ENCODE measurements at regions not wholly inside any gene's neighbourhood (a gene's known extent, or its start where the extent isn't known, plus 50 kb on each side); places are given as distances from the start of the nearest gene placed in this dataset.
A peak's percentile ranks its signal among the peaks of the same experiment; 100 is the strongest.

GRCh38 chr12:126651133-126651532 is 1585.9 kb downstream of the AACS start (continued):
- no peak for TF ChIP-seq USF1 (CRISPR knock-in tag; IDR thresholded peaks at IDR 0.05)
- TF ChIP-seq ETV6 (CRISPR knock-in tag; IDR thresholded peaks at IDR 0.05) = no peak
- TF ChIP-seq ZNF138 (CRISPR knock-in tag; conservative IDR thresholded peaks at IDR 0.05) = no peak
- TF ChIP-seq AFF4 (CRISPR knock-in tag; IDR thresholded peaks at IDR 0.05; ENCODE audit: borderline replicate concordance) = no peak
- no peak for TF ChIP-seq SP1 (CRISPR knock-in tag; conservative IDR thresholded peaks at IDR 0.05)
- TF ChIP-seq, protein P1, sequence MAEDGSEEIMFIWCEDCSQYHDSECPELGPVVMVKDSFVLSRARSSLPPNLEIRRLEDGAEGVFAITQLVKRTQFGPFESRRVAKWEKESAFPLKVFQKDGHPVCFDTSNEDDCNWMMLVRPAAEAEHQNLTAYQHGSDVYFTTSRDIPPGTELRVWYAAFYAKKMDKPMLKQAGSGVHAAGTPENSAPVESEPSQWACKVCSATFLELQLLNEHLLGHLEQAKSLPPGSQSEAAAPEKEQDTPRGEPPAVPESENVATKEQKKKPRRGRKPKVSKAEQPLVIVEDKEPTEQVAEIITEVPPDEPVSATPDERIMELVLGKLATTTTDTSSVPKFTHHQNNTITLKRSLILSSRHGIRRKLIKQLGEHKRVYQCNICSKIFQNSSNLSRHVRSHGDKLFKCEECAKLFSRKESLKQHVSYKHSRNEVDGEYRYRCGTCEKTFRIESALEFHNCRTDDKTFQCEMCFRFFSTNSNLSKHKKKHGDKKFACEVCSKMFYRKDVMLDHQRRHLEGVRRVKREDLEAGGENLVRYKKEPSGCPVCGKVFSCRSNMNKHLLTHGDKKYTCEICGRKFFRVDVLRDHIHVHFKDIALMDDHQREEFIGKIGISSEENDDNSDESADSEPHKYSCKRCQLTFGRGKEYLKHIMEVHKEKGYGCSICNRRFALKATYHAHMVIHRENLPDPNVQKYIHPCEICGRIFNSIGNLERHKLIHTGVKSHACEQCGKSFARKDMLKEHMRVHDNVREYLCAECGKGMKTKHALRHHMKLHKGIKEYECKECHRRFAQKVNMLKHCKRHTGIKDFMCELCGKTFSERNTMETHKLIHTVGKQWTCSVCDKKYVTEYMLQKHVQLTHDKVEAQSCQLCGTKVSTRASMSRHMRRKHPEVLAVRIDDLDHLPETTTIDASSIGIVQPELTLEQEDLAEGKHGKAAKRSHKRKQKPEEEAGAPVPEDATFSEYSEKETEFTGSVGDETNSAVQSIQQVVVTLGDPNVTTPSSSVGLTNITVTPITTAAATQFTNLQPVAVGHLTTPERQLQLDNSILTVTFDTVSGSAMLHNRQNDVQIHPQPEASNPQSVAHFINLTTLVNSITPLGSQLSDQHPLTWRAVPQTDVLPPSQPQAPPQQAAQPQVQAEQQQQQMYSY (CRISPR knock-in tag; IDR thresholded peaks at IDR 0.05) = no peak
- TF ChIP-seq MLX (CRISPR knock-in tag; IDR thresholded peaks at IDR 0.05) = no peak

DNA sequence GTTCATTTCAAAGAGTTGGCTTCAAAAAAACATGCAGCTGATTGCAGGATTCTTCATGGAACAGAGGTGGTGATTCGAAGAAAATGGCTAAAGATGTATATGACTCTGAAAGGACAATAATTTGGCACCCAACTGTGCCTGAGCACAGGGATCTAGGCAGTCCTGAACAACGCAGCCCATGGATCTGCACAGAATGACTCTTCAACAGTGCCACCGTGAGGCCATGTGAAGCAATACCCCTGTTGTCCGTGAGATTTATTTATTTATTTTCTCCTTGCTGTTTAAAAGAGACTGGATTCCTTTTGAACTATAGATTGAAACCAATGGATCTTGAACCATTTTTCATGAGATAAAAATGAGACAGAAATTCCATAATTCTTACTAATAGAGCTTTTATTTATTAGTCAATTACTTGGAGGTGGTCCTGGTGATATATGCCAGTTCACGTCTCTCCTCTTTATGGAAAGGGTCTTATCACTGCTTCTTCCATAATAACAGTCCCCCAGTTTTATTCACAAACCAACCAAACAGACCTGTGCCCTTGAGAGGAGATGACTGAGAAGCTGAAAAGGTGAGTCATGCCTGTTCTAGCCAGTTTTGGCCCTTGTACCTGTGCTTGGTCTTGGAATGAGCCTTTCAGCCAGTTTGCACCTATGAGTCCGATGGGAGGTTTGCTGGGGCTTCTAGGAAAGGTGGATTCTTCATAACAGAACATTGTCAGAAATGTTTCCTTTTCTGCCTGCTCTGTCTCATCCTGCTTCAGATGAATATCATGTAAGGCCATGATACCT is 1598.3 kb downstream of the AACS start:
- H3K4me3 Mint-ChIP-seq = no peak overlapping the region
- CTCF ChIA-PET = no interaction called here
- H3K27me3 Mint-ChIP-seq (ENCODE audit: low read depth) = peaks cover 19% of the 10 kb centered on the region
- no peaks in the 10 kb centered on the region for H3K4me1 Mint-ChIP-seq
- POLR2A ChIA-PET = no interaction called here
- ATAC-seq (peak; percentile 41; the same call in 1 of the 2 replicates), DNase-seq (ENCODE audit: low spot score) (no peak)
- no peak overlapping the region for H3K27ac Mint-ChIP-seq
- peaks cover 92% of the 10 kb centered on the region for H3K9me3 Mint-ChIP-seq
- H3K36me3 Mint-ChIP-seq = peaks cover 83% of the 10 kb centered on the region
- no peak for TF ChIP-seq ZNF423 (CRISPR knock-in tag; IDR thresholded peaks at IDR 0.05)
- no peak for TF ChIP-seq CBFB (CRISPR knock-in tag; IDR thresholded peaks at IDR 0.05; ENCODE audit: low read depth)
- no peak for TF ChIP-seq FOXK1 (CRISPR knock-in tag; IDR thresholded peaks at IDR 0.05)
- TF ChIP-seq, protein P2, sequence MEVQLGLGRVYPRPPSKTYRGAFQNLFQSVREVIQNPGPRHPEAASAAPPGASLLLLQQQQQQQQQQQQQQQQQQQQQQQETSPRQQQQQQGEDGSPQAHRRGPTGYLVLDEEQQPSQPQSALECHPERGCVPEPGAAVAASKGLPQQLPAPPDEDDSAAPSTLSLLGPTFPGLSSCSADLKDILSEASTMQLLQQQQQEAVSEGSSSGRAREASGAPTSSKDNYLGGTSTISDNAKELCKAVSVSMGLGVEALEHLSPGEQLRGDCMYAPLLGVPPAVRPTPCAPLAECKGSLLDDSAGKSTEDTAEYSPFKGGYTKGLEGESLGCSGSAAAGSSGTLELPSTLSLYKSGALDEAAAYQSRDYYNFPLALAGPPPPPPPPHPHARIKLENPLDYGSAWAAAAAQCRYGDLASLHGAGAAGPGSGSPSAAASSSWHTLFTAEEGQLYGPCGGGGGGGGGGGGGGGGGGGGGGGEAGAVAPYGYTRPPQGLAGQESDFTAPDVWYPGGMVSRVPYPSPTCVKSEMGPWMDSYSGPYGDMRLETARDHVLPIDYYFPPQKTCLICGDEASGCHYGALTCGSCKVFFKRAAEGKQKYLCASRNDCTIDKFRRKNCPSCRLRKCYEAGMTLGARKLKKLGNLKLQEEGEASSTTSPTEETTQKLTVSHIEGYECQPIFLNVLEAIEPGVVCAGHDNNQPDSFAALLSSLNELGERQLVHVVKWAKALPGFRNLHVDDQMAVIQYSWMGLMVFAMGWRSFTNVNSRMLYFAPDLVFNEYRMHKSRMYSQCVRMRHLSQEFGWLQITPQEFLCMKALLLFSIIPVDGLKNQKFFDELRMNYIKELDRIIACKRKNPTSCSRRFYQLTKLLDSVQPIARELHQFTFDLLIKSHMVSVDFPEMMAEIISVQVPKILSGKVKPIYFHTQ (CRISPR knock-in tag; IDR thresholded peaks at IDR 0.05) = no peak
- TF ChIP-seq NR3C1 (CRISPR knock-in tag; conservative IDR thresholded peaks at IDR 0.05; ENCODE audit: low read depth) = no peak
- no peak for TF ChIP-seq CREB1 (CRISPR knock-in tag; IDR thresholded peaks at IDR 0.05)
- no peak for TF ChIP-seq OVOL2 (CRISPR knock-in tag; IDR thresholded peaks at IDR 0.05; ENCODE audit: borderline replicate concordance)
- no peak for TF ChIP-seq KAT7 (CRISPR knock-in tag; IDR thresholded peaks at IDR 0.05; ENCODE audit: borderline replicate concordance)
- TF ChIP-seq IRF2 (CRISPR knock-in tag; IDR thresholded peaks at IDR 0.05; ENCODE audit: borderline replicate concordance, low read depth) = no peak
- TF ChIP-seq MLX (CRISPR knock-in tag; IDR thresholded peaks at IDR 0.05) = no peak
- no peak for TF ChIP-seq NR2C2 (CRISPR knock-in tag; IDR thresholded peaks at IDR 0.05)
- no peak for TF ChIP-seq EMX1 (CRISPR knock-in tag; IDR thresholded peaks at IDR 0.05)
- TF ChIP-seq, protein P3, sequence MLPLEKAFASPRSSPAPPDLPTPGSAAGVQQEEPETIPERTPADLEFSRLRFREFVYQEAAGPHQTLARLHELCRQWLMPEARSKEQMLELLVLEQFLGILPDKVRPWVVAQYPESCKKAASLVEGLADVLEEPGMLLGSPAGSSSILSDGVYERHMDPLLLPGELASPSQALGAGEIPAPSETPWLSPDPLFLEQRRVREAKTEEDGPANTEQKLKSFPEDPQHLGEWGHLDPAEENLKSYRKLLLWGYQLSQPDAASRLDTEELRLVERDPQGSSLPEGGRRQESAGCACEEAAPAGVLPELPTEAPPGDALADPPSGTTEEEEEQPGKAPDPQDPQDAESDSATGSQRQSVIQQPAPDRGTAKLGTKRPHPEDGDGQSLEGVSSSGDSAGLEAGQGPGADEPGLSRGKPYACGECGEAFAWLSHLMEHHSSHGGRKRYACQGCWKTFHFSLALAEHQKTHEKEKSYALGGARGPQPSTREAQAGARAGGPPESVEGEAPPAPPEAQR (CRISPR knock-in tag; IDR thresholded peaks at IDR 0.05) = no peak
- no peak for TF ChIP-seq CREM (CRISPR knock-in tag; IDR thresholded peaks at IDR 0.05)
